GM23338 (cell line): ENCODE measurements at regions not wholly inside any gene's neighbourhood (a gene's known extent, or its start where the extent isn't known, plus 50 kb on each side); places are given as distances from the start of the nearest gene placed in this dataset.

Source experiments
- ATAC-seq: fragments of 200-7000 bp; cut with Tn5 transposase; 3 replicates; pipeline ENCODE4 v1.9.1; 2020
- DNase-seq: peaks from one replicate; pipeline ENCODE4 v3.0.0-alpha.2; 2015; ENCODE audit warnings: low spot score
- H2AFZ ChIP-seq: fragments of 200-600 bp; sonication (generic); 2 replicates; pipeline ENCODE4 v1.8.0; 2016; ENCODE audit warnings: antibody characterized with exemption, mild to moderate bottlenecking, moderate library complexity
- H3F3A ChIP-seq: fragments of 200-600 bp; sonication (generic); replicated peaks from 2 replicates; pipeline ENCODE4 v1.8.0; 2017; ENCODE audit warnings: antibody characterized with exemption, mixed run types, low read depth
- H3K27ac ChIP-seq: fragments of 200-600 bp; sonication (generic); 2 replicates; pipeline ENCODE4 v1.6.1; 2016; ENCODE audit warnings: low read depth
- H3K27me3 ChIP-seq: fragments of 200-600 bp; sonication (generic); 2 replicates; pipeline ENCODE4 v1.8.0; 2016; ENCODE audit warnings: mild to moderate bottlenecking, mixed run types, moderate library complexity; ENCODE audit not compliant: insufficient read depth
- H3K36me3 ChIP-seq: fragments of 200-600 bp; sonication (generic); 2 replicates; pipeline ENCODE4 v1.8.0; 2016; ENCODE audit warnings: mild to moderate bottlenecking; ENCODE audit not compliant: insufficient read depth
- H3K4me1 ChIP-seq: fragments of 200-600 bp; sonication (generic); 2 replicates; pipeline ENCODE4 v1.8.0; 2016; ENCODE audit warnings: mild to moderate bottlenecking, moderate library complexity; ENCODE audit not compliant: insufficient read depth
- H3K4me2 ChIP-seq: fragments of 200-600 bp; sonication (generic); 2 replicates; pipeline ENCODE4 v1.7.1; 2017; ENCODE audit warnings: mixed run types
- H3K4me3 ChIP-seq: fragments of 200-600 bp; sonication (generic); 2 replicates; pipeline ENCODE4 v1.6.1; 2016; ENCODE audit warnings: mixed run types
- H3K79me2 ChIP-seq: fragments of 200-600 bp; sonication (generic); replicated peaks from 2 replicates; pipeline ENCODE4 v1.8.0; 2017; ENCODE audit warnings: mild to moderate bottlenecking; ENCODE audit not compliant: insufficient read depth
- H3K9me2 ChIP-seq: fragments of 200-600 bp; sonication (generic); 2 replicates; pipeline ENCODE4 v1.8.0; 2017; ENCODE audit not compliant: insufficient read depth
- H4K20me1 ChIP-seq: fragments of 200-600 bp; sonication (generic); replicated peaks from 2 replicates; pipeline ENCODE4 v1.8.0; 2017; ENCODE audit warnings: mild to moderate bottlenecking; ENCODE audit not compliant: insufficient read depth
- H3K27ac Mint-ChIP-seq: 2 replicates; pipeline ENCODE4 v1.8.0; 2020; ENCODE audit warnings: inconsistent platforms, mild to moderate bottlenecking, moderate library complexity, mixed read lengths
- H3K27me3 Mint-ChIP-seq: 3 replicates; pipeline ENCODE4 v1.8.0; 2022; ENCODE audit warnings: low read depth, mild to moderate bottlenecking, moderate library complexity, mixed read lengths, inconsistent platforms; ENCODE audit not compliant: insufficient read depth, poor library complexity
- H3K36me3 Mint-ChIP-seq: 3 replicates; pipeline ENCODE4 v1.8.0; 2021; ENCODE audit warnings: low read depth, mild to moderate bottlenecking, inconsistent platforms, moderate library complexity, mixed read lengths
- H3K4me1 Mint-ChIP-seq: 3 replicates; pipeline ENCODE4 v1.8.0; 2020; ENCODE audit warnings: mild to moderate bottlenecking, inconsistent platforms, mixed read lengths
- H3K4me3 Mint-ChIP-seq: 3 replicates; pipeline ENCODE4 v1.8.0; 2021; ENCODE audit warnings: moderate library complexity, mild to moderate bottlenecking, inconsistent platforms, mixed read lengths
- H3K9me3 Mint-ChIP-seq: 3 replicates; pipeline ENCODE4 v1.8.0; 2020; ENCODE audit warnings: moderate library complexity, mild to moderate bottlenecking, inconsistent platforms, mixed read lengths
- CTCF ChIP-seq, 2 experiments: fragments of 200-600 bp in 1 of 2; sonication (generic) in 1 of 2; conservative IDR thresholded peaks; 2 replicates each; pipeline versions ENCODE4 v1.5.1 to v1.6.1; 2016 to 2017; ENCODE audit warnings: antibody characterized with exemption in 2 of 2, low read depth in 2 of 2, mild to moderate bottlenecking in 2 of 2, moderate library complexity in 1 of 2
- ETS1 ChIP-seq: IDR thresholded peaks from 2 replicates; pipeline ENCODE4 v1.6.1; 2016; ENCODE audit warnings: antibody characterized with exemption
- EZH2phosphoT487 ChIP-seq: fragments of 200-600 bp; sonication (generic); IDR thresholded peaks from one replicate; pipeline ENCODE4 v1.8.1; 2018; ENCODE audit warnings: antibody characterized with exemption; ENCODE audit not compliant: unreplicated experiment
- JUNB ChIP-seq: IDR thresholded peaks from one replicate; pipeline ENCODE4 v1.6.1; 2016; ENCODE audit warnings: antibody characterized with exemption; ENCODE audit not compliant: unreplicated experiment
- POLR2AphosphoS5 ChIP-seq: IDR thresholded peaks from 2 replicates; pipeline ENCODE4 v1.6.1; 2016; ENCODE audit warnings: antibody characterized with exemption, low read depth
- REST ChIP-seq: IDR thresholded peaks from one replicate; pipeline ENCODE4 v1.6.1; 2018; ENCODE audit warnings: antibody characterized with exemption; ENCODE audit not compliant: unreplicated experiment
- STAT1 ChIP-seq: IDR thresholded peaks from one replicate; pipeline ENCODE4 v1.6.1; 2016; ENCODE audit warnings: antibody characterized with exemption; ENCODE audit not compliant: unreplicated experiment
- ZNF114 ChIP-seq: fragments of 250-450 bp; sonication (Bioruptor Pico); IDR thresholded peaks from 2 replicates; pipeline ENCODE4 v1.5.0; 2020; ENCODE audit warnings: mild to moderate bottlenecking, moderate library complexity
- ZNF462 ChIP-seq: fragments of 250-450 bp; sonication (Bioruptor Pico); IDR thresholded peaks from 2 replicates; pipeline ENCODE4 v1.5.0; 2020; ENCODE audit warnings: mild to moderate bottlenecking, moderate library complexity

GRCh38 chr22:22185844-22186499 is 58.6 kb upstream of the VPREB1 start:
- Histone ChIP-seq H3K79me2 (no peaks in the 10 kb centered on the region), H3K9me2 (no peaks in the 10 kb centered on the region), H3F3A (no peaks in the 10 kb centered on the region), H3K27me3 (peaks cover 100% of the 10 kb centered on the region), H3K36me3 (no peaks in the 10 kb centered on the region), H2AFZ (no peak overlapping the region), H4K20me1 (0 out of 2 replicates have a peak, but pooled peaks cover 6% of the 10 kb centered on the region), H3K4me2 (no peak overlapping the region), H3K27ac (no peak overlapping the region), H3K4me3 (no peak overlapping the region), H3K4me1 (no peaks in the 10 kb centered on the region)
- Mint-ChIP-seq H3K27ac (no peak overlapping the region), H3K36me3 (peaks cover 7% of the 10 kb centered on the region; the same call in 1 of the 3 replicates), H3K4me3 (no peak overlapping the region), H3K9me3 (peaks cover 21% of the 10 kb centered on the region), H3K4me1 (no peaks in the 10 kb centered on the region), H3K27me3 (peaks cover 100% of the 10 kb centered on the region)
- no peak for ATAC-seq
- DNase-seq, result no peak
- no peak for TF ChIP-seq STAT1
- no peak for TF ChIP-seq POLR2AphosphoS5
- TF ChIP-seq REST, result no peak
- no peak for TF ChIP-seq CTCF (conservative IDR thresholded peaks at IDR 0.05; ENCODE audit: low read depth in 2 of 2)
- TF ChIP-seq ZNF114 (CRISPR knock-in tag), result no peak
- no peak for TF ChIP-seq ETS1
- TF ChIP-seq EZH2phosphoT487, result no peak
- no peak for TF ChIP-seq ZNF462 (CRISPR knock-in tag)
- no peak for TF ChIP-seq JUNB
